KMS-11 (cell line): ENCODE measurements at regions not wholly inside any gene's neighbourhood (a gene's known extent, or its start where the extent isn't known, plus 50 kb on each side); places are given as distances from the start of the nearest gene placed in this dataset.
A peak's percentile ranks its signal among the peaks of the same experiment; 100 is the strongest.
"Not testable (repeated sequence)": the region's sequence is repeated elsewhere in the genome, so short reads cannot be mapped to it uniquely, and the experiment has no call there.

Experiments used
- H2AFZ ChIP-seq: fragments of 200-600 bp; sonication (generic); 2 replicates; pipeline ENCODE4 v1.6.1; 2016; ENCODE audit warnings: antibody characterized with exemption, mixed run types, low read depth
- H3K27ac ChIP-seq: fragments of 200-600 bp; sonication (generic); 2 replicates; pipeline ENCODE4 v1.6.1; 2016; ENCODE audit warnings: mild to moderate bottlenecking, mixed run types
- H3K27me3 ChIP-seq: fragments of 200-600 bp; sonication (generic); 2 replicates; pipeline ENCODE4 v1.6.1; 2017; ENCODE audit warnings: mild to moderate bottlenecking, low read depth, mixed run types, moderate library complexity; ENCODE audit not compliant: insufficient read depth
- H3K36me3 ChIP-seq: fragments of 200-600 bp; sonication (generic); 2 replicates; pipeline ENCODE4 v1.6.1; 2017; ENCODE audit warnings: mild to moderate bottlenecking, mixed run types; ENCODE audit not compliant: insufficient read depth
- H3K4me1 ChIP-seq: fragments of 200-600 bp; sonication (generic); 2 replicates; pipeline ENCODE4 v1.6.1; 2016; ENCODE audit warnings: mild to moderate bottlenecking, low read depth, mixed run types; ENCODE audit not compliant: poor library complexity, severe bottlenecking
- H3K4me2 ChIP-seq: fragments of 200-600 bp; sonication (generic); 2 replicates; pipeline ENCODE4 v1.7.0; 2016; ENCODE audit warnings: mild to moderate bottlenecking, mixed run types
- H3K4me3 ChIP-seq: fragments of 200-600 bp; sonication (generic); IDR thresholded peaks from 2 replicates; pipeline ENCODE4 v1.6.1; 2017; ENCODE audit warnings: low read depth, low read length, mixed read lengths; ENCODE audit not compliant: insufficient read depth
- H3K79me2 ChIP-seq: fragments of 200-600 bp; sonication (generic); 2 replicates; pipeline ENCODE4 v1.6.1; 2016; ENCODE audit warnings: low read depth, mixed run types; ENCODE audit not compliant: insufficient read depth
- H3K9ac ChIP-seq: fragments of 200-600 bp; sonication (generic); 2 replicates; pipeline ENCODE4 v1.6.1; 2016; ENCODE audit warnings: mild to moderate bottlenecking, mixed run types
- H4K20me1 ChIP-seq: fragments of 200-600 bp; sonication (generic); 2 replicates; pipeline ENCODE4 v1.6.1; 2016; ENCODE audit warnings: mild to moderate bottlenecking, mixed run types; ENCODE audit not compliant: insufficient read depth
- TF ChIP-seq, protein P1 (sequence below): fragments of 200-600 bp; sonication (generic); conservative IDR thresholded peaks from 2 replicates; pipeline ENCODE4 v1.6.1; 2017; ENCODE audit warnings: low read depth, mild to moderate bottlenecking, antibody characterized with exemption, low read length, moderate library complexity, mixed read lengths

DNA sequence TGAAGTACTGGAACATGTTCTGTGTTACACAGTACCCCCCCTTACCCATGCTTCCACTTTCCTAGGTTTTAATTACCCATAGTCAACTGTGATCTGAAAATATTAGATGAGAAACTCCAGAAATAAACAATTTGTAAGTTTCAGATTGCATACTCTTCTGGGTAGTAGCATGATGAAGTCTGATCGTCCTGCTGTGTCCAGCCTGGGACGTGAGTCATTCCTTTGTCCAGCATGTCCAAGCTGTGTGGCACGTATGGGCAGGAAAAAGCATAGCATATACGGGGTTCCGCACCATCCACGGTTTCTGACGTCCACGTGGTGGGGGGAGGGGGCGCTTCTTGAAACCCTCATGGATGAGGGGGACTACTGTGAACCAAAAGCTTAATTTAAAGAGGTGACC, 70.7 kb upstream of the CRYM start:
- not testable (repeated sequence) for H3K9ac ChIP-seq, H3K4me3 ChIP-seq, H3K27me3 ChIP-seq, H3K79me2 ChIP-seq, H3K4me2 ChIP-seq, H3K4me1 ChIP-seq, H4K20me1 ChIP-seq, H2AFZ ChIP-seq, H3K36me3 ChIP-seq, H3K27ac ChIP-seq

DNA sequence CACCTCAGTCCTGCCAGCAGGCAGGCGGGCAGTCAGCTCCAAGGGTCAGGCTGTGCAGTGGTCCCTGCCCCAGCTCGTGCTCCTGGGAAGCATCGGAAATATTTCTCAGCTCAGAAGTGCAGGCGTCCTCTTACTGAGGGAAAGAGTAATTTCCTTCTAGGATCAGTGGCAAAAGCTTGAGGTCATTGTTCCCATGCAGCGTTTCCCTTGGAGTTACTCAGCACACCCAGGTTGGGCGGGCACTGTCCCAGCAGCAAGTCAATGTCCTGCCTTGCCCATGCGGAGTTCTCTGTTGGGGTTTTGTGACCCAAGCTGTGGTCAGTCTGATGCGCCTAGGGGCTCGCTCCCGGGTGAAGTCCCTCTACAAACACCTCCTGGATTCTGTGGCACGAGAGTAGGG, 69.4 kb upstream of the CRYM start:
- H3K9ac ChIP-seq, H3K27me3 ChIP-seq, H3K79me2 ChIP-seq, H3K4me1 ChIP-seq, H3K4me2 ChIP-seq, H3K36me3 ChIP-seq, H4K20me1 ChIP-seq, H2AFZ ChIP-seq, H3K4me3 ChIP-seq, H3K27ac ChIP-seq: not testable (repeated sequence)

DNA sequence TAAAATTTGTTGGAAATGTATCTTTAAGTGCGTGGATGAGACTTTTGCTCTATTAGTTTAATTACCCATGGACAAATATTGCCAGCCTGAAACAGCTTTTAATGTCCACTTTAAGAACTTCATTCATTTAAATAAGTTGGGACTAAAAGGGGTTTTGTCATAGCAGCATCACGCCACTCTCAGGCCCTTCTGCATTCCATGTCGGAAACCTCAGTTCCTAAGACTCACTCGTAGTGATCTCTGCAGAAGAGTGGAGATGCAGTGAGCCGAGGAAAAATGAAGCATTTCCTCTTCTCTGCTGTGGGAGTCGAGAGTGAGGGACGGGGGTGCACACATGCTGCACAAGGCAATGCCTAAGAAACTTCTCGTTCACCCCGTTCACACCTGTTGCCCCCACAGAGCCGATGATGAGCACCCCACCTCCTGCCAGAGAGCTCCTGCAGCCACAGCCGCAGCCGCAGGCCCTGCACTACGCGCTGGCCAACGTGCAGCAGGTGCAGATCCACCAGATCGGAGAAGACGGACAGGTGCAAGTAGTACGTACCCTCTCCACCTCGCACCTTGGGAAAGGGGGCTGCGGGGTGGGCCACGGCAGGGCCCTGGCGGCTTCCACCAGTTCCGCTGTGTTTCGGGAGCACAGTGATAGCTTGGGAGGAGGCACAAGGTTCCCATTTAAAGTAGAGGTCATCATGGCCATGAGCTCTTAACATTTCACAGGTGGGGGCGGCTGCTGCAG, 68.8 kb upstream of the CRYM start:
- not testable (repeated sequence) for H3K4me3 ChIP-seq, H3K4me2 ChIP-seq, H3K79me2 ChIP-seq, H4K20me1 ChIP-seq, H3K4me1 ChIP-seq, H3K27ac ChIP-seq, H2AFZ ChIP-seq, H3K27me3 ChIP-seq, H3K36me3 ChIP-seq, H3K9ac ChIP-seq

DNA sequence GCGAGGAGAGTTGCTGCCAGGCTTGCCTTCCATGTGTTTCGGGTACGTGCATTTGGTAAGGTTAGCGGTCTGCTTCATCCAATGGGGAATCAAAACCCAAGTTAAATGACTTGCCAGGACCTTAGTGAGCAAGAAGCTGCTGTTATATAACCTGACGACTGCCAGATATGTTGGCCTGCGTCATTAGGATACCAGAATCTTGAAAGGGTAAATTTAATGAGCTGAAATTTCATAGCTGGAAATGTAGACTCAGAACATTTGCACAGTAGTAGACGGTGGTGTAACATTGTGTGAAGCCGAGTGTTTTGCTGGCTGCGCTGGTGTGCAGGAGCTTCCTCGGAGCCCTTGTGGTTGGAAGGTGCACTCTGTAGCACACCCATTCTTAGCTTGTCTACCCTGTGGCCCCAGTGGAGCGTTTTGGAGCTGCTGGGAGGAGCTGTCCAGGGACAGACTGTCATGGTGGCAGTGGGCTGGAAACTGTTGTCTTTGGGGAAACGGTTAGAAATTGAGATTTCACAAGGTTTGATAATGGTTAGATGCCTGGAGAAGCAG, 66.3 kb upstream of the CRYM start:
- not testable (repeated sequence) for H3K4me3 ChIP-seq, H3K4me1 ChIP-seq, H3K9ac ChIP-seq, H3K27ac ChIP-seq, H3K79me2 ChIP-seq, H3K4me2 ChIP-seq, H4K20me1 ChIP-seq, H3K36me3 ChIP-seq, H2AFZ ChIP-seq
- H3K27me3 ChIP-seq = peaks cover 14% of the 10 kb centered on the region; the same call in 1 of the 2 replicates

DNA sequence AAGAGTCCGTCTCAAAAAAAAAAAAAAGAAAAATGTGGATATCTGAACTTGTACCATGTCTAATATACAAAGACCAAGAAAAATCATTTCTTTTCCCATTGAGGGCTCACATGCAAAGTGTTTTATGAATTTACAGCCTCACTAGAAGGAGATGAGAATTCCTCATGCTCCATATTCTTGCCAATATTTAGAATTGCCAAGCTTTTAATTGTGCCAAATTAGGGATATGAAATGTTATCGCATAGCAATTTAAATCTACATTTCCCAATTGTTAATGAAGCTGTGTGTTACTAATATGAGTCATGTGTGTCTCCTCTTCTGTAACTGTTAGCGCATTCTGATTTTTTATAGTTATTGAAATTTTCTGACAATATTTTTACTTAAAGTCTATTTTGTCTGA, 63.0 kb upstream of the CRYM start:
- Histone ChIP-seq H4K20me1 (no peaks in the 10 kb centered on the region), H3K27me3 (peaks cover 30% of the 10 kb centered on the region; the same call in 1 of the 2 replicates), H3K4me2 (no peak overlapping the region), H3K36me3 (no peaks in the 10 kb centered on the region), H3K27ac (no peak overlapping the region), H3K9ac (no peak overlapping the region), H3K4me3 (no peak overlapping the region), H3K79me2 (no peaks in the 10 kb centered on the region), H2AFZ (no peak overlapping the region), H3K4me1 (peaks cover 32% of the 10 kb centered on the region)
- TF ChIP-seq, protein P1, sequence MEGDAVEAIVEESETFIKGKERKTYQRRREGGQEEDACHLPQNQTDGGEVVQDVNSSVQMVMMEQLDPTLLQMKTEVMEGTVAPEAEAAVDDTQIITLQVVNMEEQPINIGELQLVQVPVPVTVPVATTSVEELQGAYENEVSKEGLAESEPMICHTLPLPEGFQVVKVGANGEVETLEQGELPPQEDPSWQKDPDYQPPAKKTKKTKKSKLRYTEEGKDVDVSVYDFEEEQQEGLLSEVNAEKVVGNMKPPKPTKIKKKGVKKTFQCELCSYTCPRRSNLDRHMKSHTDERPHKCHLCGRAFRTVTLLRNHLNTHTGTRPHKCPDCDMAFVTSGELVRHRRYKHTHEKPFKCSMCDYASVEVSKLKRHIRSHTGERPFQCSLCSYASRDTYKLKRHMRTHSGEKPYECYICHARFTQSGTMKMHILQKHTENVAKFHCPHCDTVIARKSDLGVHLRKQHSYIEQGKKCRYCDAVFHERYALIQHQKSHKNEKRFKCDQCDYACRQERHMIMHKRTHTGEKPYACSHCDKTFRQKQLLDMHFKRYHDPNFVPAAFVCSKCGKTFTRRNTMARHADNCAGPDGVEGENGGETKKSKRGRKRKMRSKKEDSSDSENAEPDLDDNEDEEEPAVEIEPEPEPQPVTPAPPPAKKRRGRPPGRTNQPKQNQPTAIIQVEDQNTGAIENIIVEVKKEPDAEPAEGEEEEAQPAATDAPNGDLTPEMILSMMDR = no peak

DNA sequence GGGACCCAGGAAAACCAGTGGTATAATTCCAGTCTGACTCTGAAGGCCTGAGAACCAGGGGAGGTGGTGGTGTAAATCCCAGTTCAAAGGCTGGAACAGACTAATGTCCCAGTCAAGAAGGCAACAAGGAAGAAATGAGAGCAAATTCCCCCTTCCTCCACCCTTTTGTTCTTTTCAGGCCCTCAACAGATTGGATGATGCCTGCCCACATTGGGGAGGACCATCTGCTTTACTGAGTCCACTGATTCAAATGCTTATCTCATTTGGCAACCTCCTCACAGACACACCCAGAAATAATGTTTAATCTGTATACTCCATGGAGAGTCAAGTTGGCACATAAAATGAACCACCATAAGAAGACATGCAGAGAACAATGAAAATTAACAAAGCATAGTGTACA, 61.9 kb upstream of the CRYM start:
- no peak overlapping the region for H3K4me3 ChIP-seq
- no peak overlapping the region for H3K9ac ChIP-seq
- TF ChIP-seq, protein P1 = no peak
- H3K27ac ChIP-seq = no peak overlapping the region
- peaks cover 36% of the 10 kb centered on the region; the same call in 1 of the 2 replicates for H3K27me3 ChIP-seq
- peak overlapping the region; percentile 59 for H3K4me2 ChIP-seq
- no peak overlapping the region for H2AFZ ChIP-seq
- H3K79me2 ChIP-seq = no peaks in the 10 kb centered on the region
- H3K4me1 ChIP-seq = peaks cover 32% of the 10 kb centered on the region
- no peaks in the 10 kb centered on the region for H3K36me3 ChIP-seq
- no peaks in the 10 kb centered on the region for H4K20me1 ChIP-seq
